ENCODE measurements at regions not wholly inside any gene's neighbourhood (a gene's known extent, or its start where the extent isn't known, plus 50 kb on each side); places are given as distances from the start of the nearest gene placed in this dataset.

DNA sequence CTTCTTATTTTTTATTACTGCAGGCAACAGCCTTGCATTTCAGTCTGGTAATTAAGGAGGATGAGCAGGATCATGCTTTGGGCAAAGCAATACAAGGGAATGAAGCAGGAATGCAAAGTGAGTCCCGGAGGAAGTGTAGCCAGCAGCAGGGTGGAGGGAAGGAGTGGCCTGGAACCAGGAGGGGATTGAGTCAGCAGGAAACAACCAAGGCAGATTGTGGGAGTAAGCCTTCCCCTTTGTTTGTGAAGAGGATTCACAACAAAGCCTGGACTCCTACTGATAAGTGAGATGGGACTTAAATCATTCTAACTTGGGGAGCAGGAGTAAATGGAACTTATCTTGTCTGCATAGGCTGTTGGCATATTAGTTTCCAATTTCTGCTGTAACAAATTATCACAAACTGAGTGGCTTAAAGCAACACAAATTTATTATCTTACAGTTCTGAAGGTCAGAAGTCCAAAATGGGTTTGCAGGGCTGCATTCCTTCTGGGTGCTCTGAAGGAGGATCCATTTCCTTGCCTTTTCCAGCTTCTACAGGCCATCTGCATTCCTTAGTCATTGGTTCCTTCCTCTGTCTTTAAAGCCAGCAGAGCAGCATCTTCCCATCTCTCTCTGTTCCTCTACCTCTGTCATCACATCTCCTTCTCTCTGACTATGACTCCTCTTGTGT, 93.2 kb upstream of the AP1S2 start:
- H4K20me1 ChIP-seq: no peaks in the 10 kb centered on the region; a peak in 2 of 22 replicates
- no peak overlapping the region for H3K27ac ChIP-seq
- H3K4me1 ChIP-seq: peaks cover 0 to 20% (median 2%) of the 10 kb centered on the region in 10 experiments; a peak in 9 of 20 replicates
- peaks cover 93 to 100% (median 100%) of the 10 kb centered on the region in 11 experiments for H3K27me3 ChIP-seq
- no peaks in the 10 kb centered on the region for H3K9me3 ChIP-seq (replicated peaks in 1 of 11)
- H3K4me2 ChIP-seq: peak overlapping the region in 4 of 11 experiments; percentile 22 to 62 (median 39); a peak in 6 of 22 replicates
- no peak for TF ChIP-seq Cebpa-rat (IDR thresholded peaks at IDR 0.05)
- H3K36me3 ChIP-seq: no peaks in the 10 kb centered on the region
- H3K4me3 ChIP-seq: no peak overlapping the region
- H3K9ac ChIP-seq: no peak overlapping the region

DNA sequence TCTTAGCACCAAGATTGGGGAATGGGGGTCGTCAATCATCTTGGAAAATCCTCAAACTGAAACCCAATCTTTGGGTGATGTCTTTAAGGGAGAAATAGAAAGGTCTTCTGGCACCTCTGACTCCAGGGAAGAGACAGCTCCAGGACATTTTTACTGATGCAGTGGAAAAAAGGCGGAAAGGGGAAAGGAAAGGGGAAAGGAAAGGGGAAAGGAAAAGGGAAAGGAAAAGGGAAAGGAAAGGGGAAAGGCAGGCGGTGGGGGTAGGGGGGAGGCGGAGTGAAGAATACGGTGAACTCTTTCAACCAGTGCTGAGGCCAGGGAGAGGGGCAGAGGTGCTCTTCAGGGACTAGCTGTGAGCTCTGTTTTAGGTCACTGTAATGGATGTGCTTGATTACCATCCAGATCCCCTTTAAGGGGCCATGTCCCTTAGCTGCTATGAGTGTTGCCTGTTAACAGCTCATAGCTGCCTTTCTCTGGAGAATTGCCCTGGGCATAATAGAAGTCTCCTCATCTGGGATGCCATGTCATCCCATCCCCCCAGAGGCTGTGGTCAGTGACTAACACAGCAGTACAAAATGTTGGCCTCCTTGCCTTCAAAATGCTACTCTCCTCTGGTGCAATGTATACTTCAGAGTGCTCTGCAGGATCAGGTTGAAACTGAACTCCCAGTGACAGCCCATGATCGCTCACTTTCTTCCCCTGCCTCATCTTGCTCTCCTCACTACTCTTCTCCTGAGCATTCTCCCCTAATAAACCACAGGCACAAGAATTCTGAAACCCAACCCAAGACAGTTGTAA, 92.4 kb upstream of the AP1S2 start:
- H3K4me3 ChIP-seq: no peak overlapping the region
- H3K4me2 ChIP-seq: peak overlapping the region in 3 of 11 experiments; percentile 22 to 62 (median 53); a peak in 6 of 22 replicates
- TF ChIP-seq Cebpa-rat (IDR thresholded peaks at IDR 0.05): no peak
- H3K9me3 ChIP-seq (replicated peaks in 1 of 11): no peaks in the 10 kb centered on the region
- peaks cover 0 to 20% (median 2%) of the 10 kb centered on the region in 10 experiments; a peak in 9 of 20 replicates for H3K4me1 ChIP-seq
- no peaks in the 10 kb centered on the region; a peak in 2 of 22 replicates for H4K20me1 ChIP-seq
- no peak overlapping the region for H3K9ac ChIP-seq
- no peak overlapping the region for H3K27ac ChIP-seq
- H3K36me3 ChIP-seq: no peaks in the 10 kb centered on the region
- H3K27me3 ChIP-seq: peaks cover 96 to 100% (median 100%) of the 10 kb centered on the region in 11 experiments

DNA sequence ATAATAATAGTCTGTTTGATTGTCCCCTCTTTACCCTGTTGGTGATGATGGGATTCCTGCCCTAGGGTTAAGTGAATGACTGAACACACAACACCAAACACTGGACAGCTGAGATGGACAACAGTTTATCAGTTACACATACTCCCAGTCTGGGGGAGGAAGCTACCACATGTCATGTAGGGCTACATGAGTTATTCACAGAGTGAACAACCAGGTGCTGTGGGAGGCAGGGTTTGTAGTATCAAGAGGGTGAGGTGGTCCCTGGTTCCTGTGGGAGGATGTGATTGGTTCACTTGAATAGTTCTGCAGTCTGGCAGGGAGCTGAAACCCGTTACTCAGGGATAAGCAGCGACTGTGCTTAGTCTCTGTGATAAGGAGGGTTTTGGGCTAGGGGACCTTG, 88.8 kb upstream of the AP1S2 start:
- H3K27me3 ChIP-seq: peaks cover 86 to 99% (median 92%) of the 10 kb centered on the region in 11 experiments
- H3K4me3 ChIP-seq: no peak overlapping the region
- no peak overlapping the region for H3K9ac ChIP-seq
- 0 out of 22 replicates have a peak overlapping the region, but pooled peaks of 1 of the 11 experiments have one; percentile 30 for H3K4me2 ChIP-seq
- no peaks in the 10 kb centered on the region for H3K36me3 ChIP-seq
- H4K20me1 ChIP-seq: no peaks in the 10 kb centered on the region; a peak in 1 of 22 replicates
- TF ChIP-seq Cebpa-rat (IDR thresholded peaks at IDR 0.05): no peak
- H3K4me1 ChIP-seq: peaks cover 0 to 19% (median 2%) of the 10 kb centered on the region in 10 experiments; a peak in 9 of 20 replicates
- H3K9me3 ChIP-seq (replicated peaks in 1 of 11): peaks cover 0 to 5% (median 0%) of the 10 kb centered on the region in 11 experiments; a peak in 5 of 22 replicates
- H3K27ac ChIP-seq: no peak overlapping the region

DNA sequence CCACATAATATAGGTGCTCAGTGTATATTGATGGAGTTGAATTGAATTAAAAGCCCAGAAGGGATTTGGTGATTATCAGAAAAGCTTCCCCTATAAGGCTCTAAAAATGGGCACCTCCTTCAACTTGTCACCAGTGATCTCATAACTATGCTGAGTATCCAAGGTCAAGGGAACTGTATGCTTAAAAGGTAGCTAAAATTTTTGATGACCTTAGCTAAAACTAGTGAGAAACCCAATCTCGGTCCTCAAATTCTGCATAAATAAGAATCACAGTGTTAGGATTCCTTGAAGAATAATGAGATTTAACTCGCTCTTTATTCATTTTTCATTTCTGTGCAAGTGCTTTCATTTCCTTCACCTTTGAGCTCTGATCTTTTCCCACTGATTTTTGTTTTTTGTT, 87.7 kb upstream of the AP1S2 start:
- Histone ChIP-seq H3K4me2 (no peak overlapping the region), H3K4me3 (no peak overlapping the region), H3K36me3 (no peaks in the 10 kb centered on the region), H3K4me1 (peaks cover 0 to 9% (median 0%) of the 10 kb centered on the region in 10 experiments; a peak in 7 of 20 replicates), H3K9me3 (replicated peaks in 1 of 11) (peaks cover 0 to 5% (median 3%) of the 10 kb centered on the region in 11 experiments; a peak in 6 of 22 replicates), H4K20me1 (no peaks in the 10 kb centered on the region), H3K27me3 (peaks cover 86 to 99% (median 92%) of the 10 kb centered on the region in 11 experiments), H3K27ac (no peak overlapping the region), H3K9ac (no peak overlapping the region)
- no peak for TF ChIP-seq Cebpa-rat (IDR thresholded peaks at IDR 0.05)

DNA sequence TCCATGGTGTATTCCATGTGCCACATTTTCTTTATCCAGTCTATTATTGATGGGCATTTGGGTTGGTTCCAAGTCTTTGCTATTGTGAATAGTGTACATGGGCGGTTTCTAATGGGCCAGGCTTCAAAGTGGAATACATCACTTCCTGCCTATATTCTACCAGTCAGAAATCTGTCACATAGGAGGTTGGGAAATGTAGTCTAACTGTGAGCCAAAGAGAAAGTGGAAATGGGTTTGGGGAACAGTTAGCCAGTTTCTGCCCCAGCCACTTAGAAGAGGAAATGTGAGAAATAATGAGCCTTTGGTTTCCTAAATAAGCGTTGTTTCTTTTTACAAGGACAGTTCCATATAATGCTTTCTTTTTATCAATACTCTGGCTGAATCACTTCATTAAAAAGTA, 85.1 kb upstream of the AP1S2 start:
- Histone ChIP-seq H3K36me3 (no peaks in the 10 kb centered on the region), H3K9me3 (replicated peaks in 1 of 11) (peaks cover 0 to 5% (median 3%) of the 10 kb centered on the region in 11 experiments; a peak in 6 of 22 replicates), H4K20me1 (no peaks in the 10 kb centered on the region; a peak in 1 of 22 replicates), H3K4me3 (no peak overlapping the region), H3K9ac (no peak overlapping the region), H3K27me3 (peaks cover 86 to 99% (median 92%) of the 10 kb centered on the region in 11 experiments), H3K4me1 (peaks cover 0 to 6% (median 0%) of the 10 kb centered on the region in 10 experiments; a peak in 2 of 20 replicates), H3K27ac (no peak overlapping the region), H3K4me2 (no peak overlapping the region)
- TF ChIP-seq Cebpa-rat (IDR thresholded peaks at IDR 0.05): no peak

DNA sequence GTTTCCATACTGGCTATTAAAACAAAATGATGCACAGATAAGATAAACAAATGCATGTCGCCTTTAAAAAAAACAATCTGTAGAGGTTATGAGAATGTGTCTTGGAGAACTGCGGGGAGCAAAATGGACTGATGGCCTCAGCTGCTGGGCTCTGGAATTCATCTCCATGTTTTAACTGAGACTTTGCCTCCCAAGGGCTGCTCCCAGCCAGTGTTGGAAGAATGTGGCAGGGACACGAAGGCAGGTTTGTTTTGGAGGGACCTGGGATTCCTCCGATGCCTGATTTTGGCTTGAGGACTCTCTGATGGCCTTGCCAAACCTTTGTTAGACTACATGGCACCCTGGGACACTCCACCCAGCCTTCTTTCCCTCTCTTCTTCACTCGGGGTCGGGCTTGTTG, 83.5 kb upstream of the AP1S2 start:
- peaks cover 0 to 4% (median 0%) of the 10 kb centered on the region in 11 experiments; a peak in 2 of 22 replicates for H4K20me1 ChIP-seq
- H3K4me2 ChIP-seq: no peak overlapping the region
- peaks cover 0 to 5% (median 3%) of the 10 kb centered on the region in 11 experiments; a peak in 6 of 22 replicates for H3K9me3 ChIP-seq (replicated peaks in 1 of 11)
- peaks cover 0 to 4% (median 0%) of the 10 kb centered on the region in 10 experiments; a peak in 1 of 20 replicates for H3K4me1 ChIP-seq
- no peak overlapping the region for H3K9ac ChIP-seq
- H3K27me3 ChIP-seq: peaks cover 85 to 97% (median 92%) of the 10 kb centered on the region in 11 experiments
- no peaks in the 10 kb centered on the region for H3K36me3 ChIP-seq
- H3K4me3 ChIP-seq: no peak overlapping the region
- no peak overlapping the region for H3K27ac ChIP-seq
- TF ChIP-seq Cebpa-rat (IDR thresholded peaks at IDR 0.05): no peak

DNA sequence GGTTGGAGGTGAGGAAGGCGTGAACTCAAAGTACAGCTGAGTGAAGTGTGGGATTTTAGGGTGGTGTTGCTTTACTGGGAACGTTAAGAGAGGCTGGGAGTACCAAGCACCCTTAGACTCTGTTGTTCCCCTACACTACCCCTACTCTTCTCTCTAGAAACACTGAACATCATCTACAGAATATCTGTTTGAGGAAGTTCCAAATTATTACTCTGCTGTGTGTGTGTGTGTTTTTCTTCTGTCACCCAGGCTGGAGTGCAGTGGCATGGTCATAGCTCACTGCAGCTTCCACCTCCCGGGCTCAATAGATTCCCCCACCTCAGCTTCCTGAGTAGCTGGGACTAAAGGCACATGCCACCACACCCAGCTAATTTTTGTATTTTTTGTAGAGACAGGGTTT, 76.7 kb upstream of the AP1S2 start:
- Histone ChIP-seq H3K9ac (no peak overlapping the region), H3K4me3 (no peak overlapping the region), H3K4me2 (peak overlapping the region in 4 of 11 experiments; percentile 7 to 23 (median 17); a peak in 3 of 22 replicates), H3K4me1 (peaks cover 0 to 27% (median 0%) of the 10 kb centered on the region in 10 experiments; a peak in 4 of 20 replicates), H3K27me3 (peaks cover 97 to 100% (median 99%) of the 10 kb centered on the region in 11 experiments), H3K9me3 (replicated peaks in 1 of 11) (no peaks in the 10 kb centered on the region), H3K36me3 (no peaks in the 10 kb centered on the region), H3K27ac (no peak overlapping the region), H4K20me1 (peaks cover 0 to 10% (median 0%) of the 10 kb centered on the region in 11 experiments; a peak in 4 of 22 replicates)
- TF ChIP-seq Cebpa-rat (IDR thresholded peaks at IDR 0.05): no peak

DNA sequence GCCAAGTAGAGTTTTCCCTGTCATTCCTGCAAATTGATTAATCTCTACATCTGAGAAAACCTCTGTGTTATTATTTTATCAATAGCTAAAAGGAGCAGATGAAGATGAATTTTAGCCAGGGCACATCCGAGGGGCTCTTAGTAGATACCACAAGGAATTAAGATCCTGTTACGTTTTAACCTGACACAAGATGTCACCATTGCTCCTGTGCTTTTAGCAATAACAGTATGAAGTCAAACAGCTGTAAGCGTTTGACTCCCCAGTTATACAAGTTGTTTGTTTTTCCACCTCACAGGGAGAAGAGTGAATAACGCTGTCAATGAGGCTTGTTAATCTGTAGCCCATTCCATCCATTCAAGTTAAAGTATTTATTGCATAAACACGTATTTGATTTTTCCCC, 76.0 kb upstream of the AP1S2 start:
- H3K4me2 ChIP-seq: no peak overlapping the region
- H3K9me3 ChIP-seq (replicated peaks in 1 of 11): no peaks in the 10 kb centered on the region
- H3K36me3 ChIP-seq: no peaks in the 10 kb centered on the region
- H3K9ac ChIP-seq: no peak overlapping the region
- H3K27me3 ChIP-seq: peaks cover 95 to 100% (median 98%) of the 10 kb centered on the region in 11 experiments
- H3K4me1 ChIP-seq: peaks cover 0 to 27% (median 0%) of the 10 kb centered on the region in 10 experiments; a peak in 4 of 20 replicates
- H4K20me1 ChIP-seq: peaks cover 0 to 10% (median 0%) of the 10 kb centered on the region in 11 experiments; a peak in 4 of 22 replicates
- no peak overlapping the region for H3K4me3 ChIP-seq
- no peak overlapping the region for H3K27ac ChIP-seq
- TF ChIP-seq Cebpa-rat (IDR thresholded peaks at IDR 0.05): no peak

Measured in BLaER1 treated with 17β-estradiol and CSF1 and Interleukin-3, amounts not matched to agents 10 nM and 100 nM (cell line).